ENCODE measurements at regions not wholly inside any gene's neighbourhood (a gene's known extent, or its start where the extent isn't known, plus 50 kb on each side); places are given as distances from the start of the nearest gene placed in this dataset.
A peak's percentile ranks its signal among the peaks of the same experiment; 100 is the strongest.

GRCh38 chr4:3684546-3684945 is 81.6 kb upstream of the ADRA2C start:
- no peak for DNase-seq (ENCODE audit: low spot score)

GRCh38 chr4:3683744-3684421 is 82.3 kb upstream of the ADRA2C start:
- DNase-seq (ENCODE audit: low spot score) = no peak

GRCh38 chr4:3683077-3683743 is 83.0 kb upstream of the ADRA2C start:
- DNase-seq (ENCODE audit: low spot score) = no peak

- no peak for DNase-seq (ENCODE audit: low spot score)
Observed at GRCh38 chr4:3682236-3683076, 83.7 kb upstream of the ADRA2C start.

GRCh38 chr4:3681191-3681590 is 85.0 kb upstream of the ADRA2C start:
- no peak for DNase-seq (ENCODE audit: low spot score)

- no peak for DNase-seq (ENCODE audit: low spot score)
Observed at GRCh38 chr4:3680656-3681055, 85.5 kb upstream of the ADRA2C start.

GRCh38 chr4:3679851-3680311 is 86.3 kb upstream of the ADRA2C start:
- no peak for DNase-seq (ENCODE audit: low spot score)

- no peak for DNase-seq (ENCODE audit: low spot score)
Observed at GRCh38 chr4:3679071-3679825, 86.9 kb upstream of the ADRA2C start.

GRCh38 chr4:3677748-3678070 is 88.5 kb upstream of the ADRA2C start:
- DNase-seq (ENCODE audit: low spot score) = no peak

GRCh38 chr4:3676907-3677747 is 89.1 kb upstream of the ADRA2C start:
- no peak for DNase-seq (ENCODE audit: low spot score)

GRCh38 chr4:3676196-3676595 is 90.0 kb upstream of the ADRA2C start:
- no peak for DNase-seq (ENCODE audit: low spot score)

- no peak for DNase-seq (ENCODE audit: low spot score)
Observed at GRCh38 chr4:3675251-3676115, 90.7 kb upstream of the ADRA2C start.

GRCh38 chr4:3674479-3674851 is 91.7 kb upstream of the ADRA2C start:
- DNase-seq (ENCODE audit: low spot score) = no peak

GRCh38 chr4:3673716-3674478 is 92.3 kb upstream of the ADRA2C start:
- DNase-seq (ENCODE audit: low spot score) = no peak

GRCh38 chr4:3673176-3673575 is 93.0 kb upstream of the ADRA2C start:
- DNase-seq (ENCODE audit: low spot score) = no peak

GRCh38 chr4:3672465-3672831 is 93.7 kb upstream of the ADRA2C start:
- DNase-seq (ENCODE audit: low spot score) = no peak

- DNase-seq (ENCODE audit: low spot score) = peak; percentile 37
Observed at GRCh38 chr4:3671571-3672464, 94.4 kb upstream of the ADRA2C start.
